ENCODE measurements at regions not wholly inside any gene's neighbourhood (a gene's known extent, or its start where the extent isn't known, plus 50 kb on each side); places are given as distances from the start of the nearest gene placed in this dataset.

GRCh38 chr6:119407156-119407555 is 57.6 kb upstream of the MAN1A1 start (continued):
- TF ChIP-seq, protein P1, sequence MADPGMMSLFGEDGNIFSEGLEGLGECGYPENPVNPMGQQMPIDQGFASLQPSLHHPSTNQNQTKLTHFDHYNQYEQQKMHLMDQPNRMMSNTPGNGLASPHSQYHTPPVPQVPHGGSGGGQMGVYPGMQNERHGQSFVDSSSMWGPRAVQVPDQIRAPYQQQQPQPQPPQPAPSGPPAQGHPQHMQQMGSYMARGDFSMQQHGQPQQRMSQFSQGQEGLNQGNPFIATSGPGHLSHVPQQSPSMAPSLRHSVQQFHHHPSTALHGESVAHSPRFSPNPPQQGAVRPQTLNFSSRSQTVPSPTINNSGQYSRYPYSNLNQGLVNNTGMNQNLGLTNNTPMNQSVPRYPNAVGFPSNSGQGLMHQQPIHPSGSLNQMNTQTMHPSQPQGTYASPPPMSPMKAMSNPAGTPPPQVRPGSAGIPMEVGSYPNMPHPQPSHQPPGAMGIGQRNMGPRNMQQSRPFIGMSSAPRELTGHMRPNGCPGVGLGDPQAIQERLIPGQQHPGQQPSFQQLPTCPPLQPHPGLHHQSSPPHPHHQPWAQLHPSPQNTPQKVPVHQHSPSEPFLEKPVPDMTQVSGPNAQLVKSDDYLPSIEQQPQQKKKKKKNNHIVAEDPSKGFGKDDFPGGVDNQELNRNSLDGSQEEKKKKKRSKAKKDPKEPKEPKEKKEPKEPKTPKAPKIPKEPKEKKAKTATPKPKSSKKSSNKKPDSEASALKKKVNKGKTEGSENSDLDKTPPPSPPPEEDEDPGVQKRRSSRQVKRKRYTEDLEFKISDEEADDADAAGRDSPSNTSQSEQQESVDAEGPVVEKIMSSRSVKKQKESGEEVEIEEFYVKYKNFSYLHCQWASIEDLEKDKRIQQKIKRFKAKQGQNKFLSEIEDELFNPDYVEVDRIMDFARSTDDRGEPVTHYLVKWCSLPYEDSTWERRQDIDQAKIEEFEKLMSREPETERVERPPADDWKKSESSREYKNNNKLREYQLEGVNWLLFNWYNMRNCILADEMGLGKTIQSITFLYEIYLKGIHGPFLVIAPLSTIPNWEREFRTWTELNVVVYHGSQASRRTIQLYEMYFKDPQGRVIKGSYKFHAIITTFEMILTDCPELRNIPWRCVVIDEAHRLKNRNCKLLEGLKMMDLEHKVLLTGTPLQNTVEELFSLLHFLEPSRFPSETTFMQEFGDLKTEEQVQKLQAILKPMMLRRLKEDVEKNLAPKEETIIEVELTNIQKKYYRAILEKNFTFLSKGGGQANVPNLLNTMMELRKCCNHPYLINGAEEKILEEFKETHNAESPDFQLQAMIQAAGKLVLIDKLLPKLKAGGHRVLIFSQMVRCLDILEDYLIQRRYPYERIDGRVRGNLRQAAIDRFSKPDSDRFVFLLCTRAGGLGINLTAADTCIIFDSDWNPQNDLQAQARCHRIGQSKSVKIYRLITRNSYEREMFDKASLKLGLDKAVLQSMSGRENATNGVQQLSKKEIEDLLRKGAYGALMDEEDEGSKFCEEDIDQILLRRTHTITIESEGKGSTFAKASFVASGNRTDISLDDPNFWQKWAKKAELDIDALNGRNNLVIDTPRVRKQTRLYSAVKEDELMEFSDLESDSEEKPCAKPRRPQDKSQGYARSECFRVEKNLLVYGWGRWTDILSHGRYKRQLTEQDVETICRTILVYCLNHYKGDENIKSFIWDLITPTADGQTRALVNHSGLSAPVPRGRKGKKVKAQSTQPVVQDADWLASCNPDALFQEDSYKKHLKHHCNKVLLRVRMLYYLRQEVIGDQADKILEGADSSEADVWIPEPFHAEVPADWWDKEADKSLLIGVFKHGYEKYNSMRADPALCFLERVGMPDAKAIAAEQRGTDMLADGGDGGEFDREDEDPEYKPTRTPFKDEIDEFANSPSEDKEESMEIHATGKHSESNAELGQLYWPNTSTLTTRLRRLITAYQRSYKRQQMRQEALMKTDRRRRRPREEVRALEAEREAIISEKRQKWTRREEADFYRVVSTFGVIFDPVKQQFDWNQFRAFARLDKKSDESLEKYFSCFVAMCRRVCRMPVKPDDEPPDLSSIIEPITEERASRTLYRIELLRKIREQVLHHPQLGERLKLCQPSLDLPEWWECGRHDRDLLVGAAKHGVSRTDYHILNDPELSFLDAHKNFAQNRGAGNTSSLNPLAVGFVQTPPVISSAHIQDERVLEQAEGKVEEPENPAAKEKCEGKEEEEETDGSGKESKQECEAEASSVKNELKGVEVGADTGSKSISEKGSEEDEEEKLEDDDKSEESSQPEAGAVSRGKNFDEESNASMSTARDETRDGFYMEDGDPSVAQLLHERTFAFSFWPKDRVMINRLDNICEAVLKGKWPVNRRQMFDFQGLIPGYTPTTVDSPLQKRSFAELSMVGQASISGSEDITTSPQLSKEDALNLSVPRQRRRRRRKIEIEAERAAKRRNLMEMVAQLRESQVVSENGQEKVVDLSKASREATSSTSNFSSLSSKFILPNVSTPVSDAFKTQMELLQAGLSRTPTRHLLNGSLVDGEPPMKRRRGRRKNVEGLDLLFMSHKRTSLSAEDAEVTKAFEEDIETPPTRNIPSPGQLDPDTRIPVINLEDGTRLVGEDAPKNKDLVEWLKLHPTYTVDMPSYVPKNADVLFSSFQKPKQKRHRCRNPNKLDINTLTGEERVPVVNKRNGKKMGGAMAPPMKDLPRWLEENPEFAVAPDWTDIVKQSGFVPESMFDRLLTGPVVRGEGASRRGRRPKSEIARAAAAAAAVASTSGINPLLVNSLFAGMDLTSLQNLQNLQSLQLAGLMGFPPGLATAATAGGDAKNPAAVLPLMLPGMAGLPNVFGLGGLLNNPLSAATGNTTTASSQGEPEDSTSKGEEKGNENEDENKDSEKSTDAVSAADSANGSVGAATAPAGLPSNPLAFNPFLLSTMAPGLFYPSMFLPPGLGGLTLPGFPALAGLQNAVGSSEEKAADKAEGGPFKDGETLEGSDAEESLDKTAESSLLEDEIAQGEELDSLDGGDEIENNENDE (IDR thresholded peaks at IDR 0.05; ENCODE audit: insufficient replicate concordance, low read length) = no peak
- no peak for TF ChIP-seq SAP30 (IDR thresholded peaks at IDR 0.05; ENCODE audit: insufficient read depth, insufficient replicate concordance, low read length)
- TF ChIP-seq CHD2 (IDR thresholded peaks at IDR 0.05; ENCODE audit: low read length) = no peak
- TF ChIP-seq SRF (IDR thresholded peaks at IDR 0.05; ENCODE audit: low read depth, low read length) = no peak
- no peak for TF ChIP-seq EGR1 (IDR thresholded peaks at IDR 0.05; ENCODE audit: borderline replicate concordance, low read depth, low read length)
- TF ChIP-seq RBBP5 (IDR thresholded peaks at IDR 0.05; ENCODE audit: borderline replicate concordance, low read depth, low read length) = no peak
- TF ChIP-seq CHD1 (IDR thresholded peaks at IDR 0.05; ENCODE audit: low read depth, low read length) = no peak
- TF ChIP-seq, protein P2, sequence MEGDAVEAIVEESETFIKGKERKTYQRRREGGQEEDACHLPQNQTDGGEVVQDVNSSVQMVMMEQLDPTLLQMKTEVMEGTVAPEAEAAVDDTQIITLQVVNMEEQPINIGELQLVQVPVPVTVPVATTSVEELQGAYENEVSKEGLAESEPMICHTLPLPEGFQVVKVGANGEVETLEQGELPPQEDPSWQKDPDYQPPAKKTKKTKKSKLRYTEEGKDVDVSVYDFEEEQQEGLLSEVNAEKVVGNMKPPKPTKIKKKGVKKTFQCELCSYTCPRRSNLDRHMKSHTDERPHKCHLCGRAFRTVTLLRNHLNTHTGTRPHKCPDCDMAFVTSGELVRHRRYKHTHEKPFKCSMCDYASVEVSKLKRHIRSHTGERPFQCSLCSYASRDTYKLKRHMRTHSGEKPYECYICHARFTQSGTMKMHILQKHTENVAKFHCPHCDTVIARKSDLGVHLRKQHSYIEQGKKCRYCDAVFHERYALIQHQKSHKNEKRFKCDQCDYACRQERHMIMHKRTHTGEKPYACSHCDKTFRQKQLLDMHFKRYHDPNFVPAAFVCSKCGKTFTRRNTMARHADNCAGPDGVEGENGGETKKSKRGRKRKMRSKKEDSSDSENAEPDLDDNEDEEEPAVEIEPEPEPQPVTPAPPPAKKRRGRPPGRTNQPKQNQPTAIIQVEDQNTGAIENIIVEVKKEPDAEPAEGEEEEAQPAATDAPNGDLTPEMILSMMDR (IDR thresholded peaks at IDR 0.05; ENCODE audit: control extremely low read depth in 1 of 3, insufficient read depth in 1 of 3, low read depth in 1 of 3, low read length in 3 of 3) = no peak
- TF ChIP-seq, protein P3, sequence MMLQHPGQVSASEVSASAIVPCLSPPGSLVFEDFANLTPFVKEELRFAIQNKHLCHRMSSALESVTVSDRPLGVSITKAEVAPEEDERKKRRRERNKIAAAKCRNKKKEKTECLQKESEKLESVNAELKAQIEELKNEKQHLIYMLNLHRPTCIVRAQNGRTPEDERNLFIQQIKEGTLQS (IDR thresholded peaks at IDR 0.05; ENCODE audit: insufficient read depth, low read depth, low read length) = no peak
